T-helper 1 cell (primary cell): ENCODE measurements at regions not wholly inside any gene's neighbourhood (a gene's known extent, or its start where the extent isn't known, plus 50 kb on each side); places are given as distances from the start of the nearest gene placed in this dataset.
"Not testable (repeated sequence)": the region's sequence is repeated elsewhere in the genome, so short reads cannot be mapped to it uniquely, and the experiment has no call there.

Source experiments
- DNase-seq, 5 donors: peaks; one replicate each; pipeline ENCODE4 v3.0.0-alpha.2; 2012 to 2020

GRCh38 chr16:63883091-63883490 lies 1238.8 kb downstream of the CDH11 start:
- DNase-seq: no peak

- DNase-seq: no peak
Measured at GRCh38 chr16:63882576-63882975, 1239.3 kb downstream of the CDH11 start.

- no peak for DNase-seq
Measured at GRCh38 chr16:63880948-63881347, 1240.9 kb downstream of the CDH11 start.

GRCh38 chr16:63877401-63877800 lies 1244.5 kb downstream of the CDH11 start:
- DNase-seq: no peak

GRCh38 chr16:63876103-63876502 lies 1245.8 kb downstream of the CDH11 start:
- no peak for DNase-seq

- not testable (repeated sequence) for DNase-seq
Measured at GRCh38 chr16:63860700-63861099, 1261.2 kb downstream of the CDH11 start.

GRCh38 chr16:63856537-63856936 lies 1265.3 kb downstream of the CDH11 start:
- no peak for DNase-seq

GRCh38 chr16:63850979-63851378 lies 1270.9 kb downstream of the CDH11 start:
- DNase-seq: no peak

- no peak for DNase-seq
Measured at GRCh38 chr16:63841271-63841670, 1280.6 kb downstream of the CDH11 start.

GRCh38 chr16:63830061-63830460 lies 1291.8 kb downstream of the CDH11 start:
- DNase-seq: no peak

- DNase-seq: no peak
Measured at GRCh38 chr16:63822818-63823217, 1299.0 kb downstream of the CDH11 start.

- DNase-seq: no peak
Measured at GRCh38 chr16:63816276-63816675, 1305.6 kb downstream of the CDH11 start.

GRCh38 chr16:63813862-63814261 lies 1308.0 kb downstream of the CDH11 start:
- no peak for DNase-seq

GRCh38 chr16:63808730-63809129 lies 1313.1 kb downstream of the CDH11 start:
- DNase-seq: no peak

GRCh38 chr16:63806794-63807506 lies 1314.9 kb downstream of the CDH11 start:
- DNase-seq: no peak

GRCh38 chr16:63804126-63804525 lies 1317.7 kb downstream of the CDH11 start:
- DNase-seq: no peak

- DNase-seq: no peak
Measured at GRCh38 chr16:63789603-63790002, 1332.3 kb downstream of the CDH11 start.

- no peak for DNase-seq
Measured at GRCh38 chr16:63787014-63787413, 1334.8 kb downstream of the CDH11 start.

- DNase-seq: no peak
Measured at GRCh38 chr16:63785170-63785569, 1336.7 kb downstream of the CDH11 start.

- DNase-seq: no peak
Measured at GRCh38 chr16:63776437-63776836, 1345.4 kb downstream of the CDH11 start.

GRCh38 chr16:63776034-63776433 lies 1345.8 kb downstream of the CDH11 start:
- DNase-seq: no peak

- no peak for DNase-seq
Measured at GRCh38 chr16:63774302-63774701, 1347.6 kb downstream of the CDH11 start.

- no peak for DNase-seq
Measured at GRCh38 chr16:63769211-63769610, 1352.7 kb downstream of the CDH11 start.

GRCh38 chr16:63760246-63760645 lies 1361.6 kb downstream of the CDH11 start:
- DNase-seq: not testable (repeated sequence)

GRCh38 chr16:63752347-63752746 lies 1369.5 kb downstream of the CDH11 start:
- no peak for DNase-seq
